ENCODE measurements at regions not wholly inside any gene's neighbourhood (a gene's known extent, or its start where the extent isn't known, plus 50 kb on each side); places are given as distances from the start of the nearest gene placed in this dataset.
A peak's percentile ranks its signal among the peaks of the same experiment; 100 is the strongest.

DNA sequence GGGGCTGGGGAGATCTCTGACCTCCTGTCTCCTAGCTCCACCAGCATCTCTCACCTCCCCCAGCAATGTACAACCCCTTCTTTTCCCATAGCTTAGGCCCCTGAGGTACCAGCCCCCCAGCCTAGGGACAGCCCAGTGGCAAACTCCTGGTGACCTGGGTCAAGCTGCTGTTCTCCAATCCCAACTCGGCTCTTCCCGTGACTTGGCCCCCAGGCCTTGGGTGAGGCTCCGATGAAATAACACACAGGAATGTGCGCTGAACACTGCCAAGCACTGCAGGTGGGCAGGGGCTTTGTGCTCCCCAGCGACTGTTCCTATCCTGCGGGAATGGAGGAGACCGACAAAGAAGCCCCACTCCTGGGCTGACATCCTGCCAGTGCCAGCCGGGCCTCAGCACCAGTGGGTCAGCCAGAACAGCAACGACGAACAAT, 63.7 kb upstream of the AMZ2 start (continued):
- no peak for TF ChIP-seq NAIF1 (CRISPR knock-in tag; IDR thresholded peaks at IDR 0.05; ENCODE audit: borderline replicate concordance)
- no peak for TF ChIP-seq HOXA5 (CRISPR knock-in tag; IDR thresholded peaks at IDR 0.05)
- TF ChIP-seq ZNF326 (CRISPR knock-in tag; IDR thresholded peaks at IDR 0.05; ENCODE audit: borderline replicate concordance): no peak
- TF ChIP-seq FOXK1 (CRISPR knock-in tag; IDR thresholded peaks at IDR 0.05; ENCODE audit: borderline replicate concordance, low read depth): no peak
- no peak for TF ChIP-seq NR3C1 (CRISPR knock-in tag; IDR thresholded peaks at IDR 0.05)
- no peak for TF ChIP-seq ZNF768 (CRISPR knock-in tag; IDR thresholded peaks at IDR 0.05)
- TF ChIP-seq IRX3 (CRISPR knock-in tag; IDR thresholded peaks at IDR 0.05; ENCODE audit: borderline replicate concordance, low read depth): no peak

- CTCF ChIA-PET (ENCODE audit: low intra/inter-chr PET ratio, low total read pairs): no interaction called here
- ATAC-seq: peak; percentile 26; the same call in 1 of the 3 replicates
- Histone ChIP-seq H3K36me3 (replicated peaks in 1 of 2; ENCODE audit: control insufficient read depth in 1 of 2, insufficient read depth in 2 of 2, low read length in 2 of 2) (no peaks in the 10 kb centered on the region), H3K4me1 (ENCODE audit: insufficient read depth, low read length) (peaks cover 26% of the 10 kb centered on the region), H3K4me3 (replicated peaks in 1 of 3; ENCODE audit: insufficient read depth in 1 of 3, low read depth in 2 of 3, low read length in 3 of 3) (no peak overlapping the region), H3K9ac (ENCODE audit: insufficient read depth, low read depth, low read length) (no peak overlapping the region), H3K79me2 (ENCODE audit: insufficient read depth, low read length) (no peaks in the 10 kb centered on the region), H3K9me3 (ENCODE audit: low read length) (no peaks in the 10 kb centered on the region), H3K27me3 (ENCODE audit: control insufficient read depth in 1 of 2, insufficient read depth in 2 of 2, low read length in 2 of 2) (peaks cover 0 to 47% of the 10 kb centered on the region in 2 experiments; a peak in 3 of 5 replicates), H3K27ac (ENCODE audit: extremely low read length, insufficient read depth, low read length) (no peak overlapping the region), H2AFZ (ENCODE audit: low read length) (no peak overlapping the region), H3K4me2 (ENCODE audit: low read depth, low read length) (no peak overlapping the region), H4K20me1 (ENCODE audit: insufficient read depth, low read length) (no peaks in the 10 kb centered on the region)
- in situ Hi-C loops (cut with HindIII; ENCODE audit: extremely low pct_ligation_motif_present, low pct_unique_long_range_greater_than_20kb) (no loop called here), intact Hi-C loops (cut with micrococcal nuclease; ENCODE audit: unreplicated experiment) (no loop called here)
- TF ChIP-seq MTF1 (CRISPR knock-in tag; IDR thresholded peaks at IDR 0.05): no peak
- TF ChIP-seq, protein P1, sequence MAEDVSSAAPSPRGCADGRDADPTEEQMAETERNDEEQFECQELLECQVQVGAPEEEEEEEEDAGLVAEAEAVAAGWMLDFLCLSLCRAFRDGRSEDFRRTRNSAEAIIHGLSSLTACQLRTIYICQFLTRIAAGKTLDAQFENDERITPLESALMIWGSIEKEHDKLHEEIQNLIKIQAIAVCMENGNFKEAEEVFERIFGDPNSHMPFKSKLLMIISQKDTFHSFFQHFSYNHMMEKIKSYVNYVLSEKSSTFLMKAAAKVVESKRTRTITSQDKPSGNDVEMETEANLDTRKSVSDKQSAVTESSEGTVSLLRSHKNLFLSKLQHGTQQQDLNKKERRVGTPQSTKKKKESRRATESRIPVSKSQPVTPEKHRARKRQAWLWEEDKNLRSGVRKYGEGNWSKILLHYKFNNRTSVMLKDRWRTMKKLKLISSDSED (CRISPR knock-in tag; IDR thresholded peaks at IDR 0.05): no peak
- no peak for TF ChIP-seq CEBPZ (IDR thresholded peaks at IDR 0.05; ENCODE audit: low read length)
- no peak for TF ChIP-seq HNF1B (CRISPR knock-in tag; IDR thresholded peaks at IDR 0.05)
- no peak for TF ChIP-seq FOXJ3 (CRISPR knock-in tag; IDR thresholded peaks at IDR 0.05; ENCODE audit: borderline replicate concordance)
- DNase-seq (ENCODE audit: low spot score): no peak
- BruUV-seq (replicated peaks): no TSS peak
- no peak for FAIRE-seq
- POLR2A ChIA-PET: no interaction called here
- 36% methylated on average over 4 of the region's 4 CpGs for WGBS (ENCODE audit: low lambda C conversion rate)
Observed at GRCh38 chr17:68184816-68185436, 62.9 kb upstream of the AMZ2 start.

All from HepG2 (cell line).